ENCODE measurements at regions not wholly inside any gene's neighbourhood (a gene's known extent, or its start where the extent isn't known, plus 50 kb on each side); places are given as distances from the start of the nearest gene placed in this dataset.

DNA sequence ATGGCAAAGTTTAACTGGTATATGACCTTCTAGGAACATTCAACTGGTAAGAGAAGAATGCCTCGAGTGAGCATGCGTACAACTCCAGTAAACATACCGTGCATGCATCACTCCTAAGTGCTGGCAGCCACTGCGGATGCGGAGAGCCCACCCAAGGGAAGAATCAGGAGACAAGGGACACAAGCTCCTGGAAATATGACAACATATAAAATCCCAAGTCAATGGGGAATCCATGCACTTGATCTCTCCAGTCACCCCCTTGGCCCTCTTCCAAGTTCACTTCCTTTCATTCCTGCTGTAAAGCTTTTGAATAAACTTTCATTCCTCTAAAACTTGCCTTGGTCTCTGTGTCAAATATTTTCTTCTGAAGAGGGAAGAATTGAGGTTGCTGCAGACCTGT lies 168.7 kb upstream of the TMCC3 start:
- TF ChIP-seq POLR2A (IDR thresholded peaks at IDR 0.05): no peak
- no peak for TF ChIP-seq CTCF (IDR thresholded peaks at IDR 0.05)
